ENCODE measurements at regions not wholly inside any gene's neighbourhood (a gene's known extent, or its start where the extent isn't known, plus 50 kb on each side); places are given as distances from the start of the nearest gene placed in this dataset.

GRCh38 chr9:18014556-18014955 is 435.7 kb downstream of the SH3GL2 start:
- Histone ChIP-seq H3K36me3 (no peaks in the 10 kb centered on the region), H3K27ac (no peak overlapping the region), H3K4me3 (no peak overlapping the region), H3K9me3 (peaks cover 0 to 9% (median 0%) of the 10 kb centered on the region in 4 donors), H3K4me1 (no peaks in the 10 kb centered on the region), H3K27me3 (no peaks in the 10 kb centered on the region)
- no peak for DNase-seq (ENCODE audit: low spot score in 2 of 2)
- 80% methylated on average over 3 of the region's 3 CpGs for WGBS, 2 donors
- no peak for TF ChIP-seq EP300 (IDR thresholded peaks at IDR 0.05)
- no peak for TF ChIP-seq CTCF (IDR thresholded peaks at IDR 0.05)
- no peak for TF ChIP-seq POLR2A (IDR thresholded peaks at IDR 0.05)

GRCh38 chr9:18015116-18015515 is 436.2 kb downstream of the SH3GL2 start:
- Histone ChIP-seq H3K36me3 (no peaks in the 10 kb centered on the region), H3K27me3 (no peaks in the 10 kb centered on the region), H3K4me3 (no peak overlapping the region), H3K4me1 (no peaks in the 10 kb centered on the region), H3K27ac (no peak overlapping the region), H3K9me3 (peaks cover 0 to 9% (median 0%) of the 10 kb centered on the region in 4 donors)
- 89 to 97% methylated on average over 1 of the region's 1 CpG for WGBS, 2 donors
- DNase-seq (ENCODE audit: low spot score in 2 of 2), result no peak
- no peak for TF ChIP-seq CTCF (IDR thresholded peaks at IDR 0.05)
- no peak for TF ChIP-seq POLR2A (IDR thresholded peaks at IDR 0.05)
- no peak for TF ChIP-seq EP300 (IDR thresholded peaks at IDR 0.05)

- H3K36me3 ChIP-seq, result no peaks in the 10 kb centered on the region
- no peaks in the 10 kb centered on the region for H3K27me3 ChIP-seq
- TF ChIP-seq EP300 (IDR thresholded peaks at IDR 0.05), result no peak
- TF ChIP-seq POLR2A (IDR thresholded peaks at IDR 0.05), result no peak
- TF ChIP-seq CTCF (IDR thresholded peaks at IDR 0.05), result no peak
- H3K9me3 ChIP-seq, result peaks cover 0 to 9% (median 0%) of the 10 kb centered on the region in 4 donors
- no peak overlapping the region for H3K27ac ChIP-seq
- H3K4me1 ChIP-seq, result no peaks in the 10 kb centered on the region
- H3K4me3 ChIP-seq, result no peak overlapping the region
- 51 to 54% methylated on average over 1 of the region's 1 CpG for WGBS, 2 donors
- no peak for DNase-seq (ENCODE audit: low spot score in 2 of 2)
Observed at GRCh38 chr9:18017136-18017535, 438.3 kb downstream of the SH3GL2 start.

- no peak for TF ChIP-seq CTCF (IDR thresholded peaks at IDR 0.05)
- no peak for TF ChIP-seq EP300 (IDR thresholded peaks at IDR 0.05)
- TF ChIP-seq POLR2A (IDR thresholded peaks at IDR 0.05), result no peak
- H3K36me3 ChIP-seq, result no peaks in the 10 kb centered on the region
- 90 to 98% methylated on average over 2 of the region's 2 CpGs for WGBS, 2 donors
- no peak overlapping the region for H3K27ac ChIP-seq
- no peaks in the 10 kb centered on the region for H3K4me1 ChIP-seq
- H3K9me3 ChIP-seq, result peaks cover 0 to 9% (median 0%) of the 10 kb centered on the region in 4 donors
- no peak for DNase-seq (ENCODE audit: low spot score in 2 of 2)
- H3K27me3 ChIP-seq, result no peaks in the 10 kb centered on the region
- H3K4me3 ChIP-seq, result no peak overlapping the region
Observed at GRCh38 chr9:18018221-18018620, 439.4 kb downstream of the SH3GL2 start.

GRCh38 chr9:18018661-18019060 is 439.8 kb downstream of the SH3GL2 start:
- 90 to 98% methylated on average over 2 of the region's 2 CpGs for WGBS, 2 donors
- no peak overlapping the region for H3K27ac ChIP-seq
- DNase-seq (ENCODE audit: low spot score in 2 of 2), result no peak
- no peak overlapping the region for H3K4me3 ChIP-seq
- no peaks in the 10 kb centered on the region for H3K4me1 ChIP-seq
- H3K9me3 ChIP-seq, result peaks cover 0 to 9% (median 0%) of the 10 kb centered on the region in 4 donors
- TF ChIP-seq POLR2A (IDR thresholded peaks at IDR 0.05), result no peak
- no peak for TF ChIP-seq CTCF (IDR thresholded peaks at IDR 0.05)
- TF ChIP-seq EP300 (IDR thresholded peaks at IDR 0.05), result no peak
- no peaks in the 10 kb centered on the region for H3K27me3 ChIP-seq
- H3K36me3 ChIP-seq, result no peaks in the 10 kb centered on the region

All from tibial nerve (tissue), 4 donors.